ENCODE measurements at regions not wholly inside any gene's neighbourhood (a gene's known extent, or its start where the extent isn't known, plus 50 kb on each side); places are given as distances from the start of the nearest gene placed in this dataset.

DNA sequence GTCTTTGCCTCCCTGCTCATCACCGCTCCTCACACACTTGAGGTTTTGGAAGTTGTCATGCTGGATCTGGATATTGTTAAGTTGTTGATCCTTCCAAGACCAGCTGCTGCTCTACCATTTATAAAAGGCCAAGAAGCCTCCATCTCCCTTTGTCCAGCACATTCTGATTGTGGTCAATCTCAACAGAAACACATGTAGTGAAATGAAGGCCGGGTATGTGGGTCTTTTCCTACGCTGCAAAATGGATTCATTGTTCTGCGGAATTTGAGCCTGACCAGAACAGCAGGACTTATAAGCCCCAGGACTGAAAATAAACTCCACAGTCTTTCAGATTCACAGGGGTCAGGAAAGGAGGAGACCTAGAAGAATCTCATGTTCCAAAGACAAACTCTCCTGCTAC, 238.4 kb downstream of the CMPK2 start:
- no peaks in the 10 kb centered on the region for H3K79me2 ChIP-seq (ENCODE audit: low read length)
- no peaks in the 10 kb centered on the region for H4K20me1 ChIP-seq (ENCODE audit: low read length)
- H2AFZ ChIP-seq (ENCODE audit: low read length) = no peak overlapping the region
- BruUV-seq (replicated peaks) = no TSS peak
- H3K36me3 ChIP-seq (ENCODE audit: low read depth, low read length) = no peaks in the 10 kb centered on the region
- ChIA-PET POLR2A (ENCODE audit: unreplicated experiment) (no interaction called here), CTCF (no interaction called here)
- DNase-seq (no peak), ATAC-seq (no peak)
- no peaks in the 10 kb centered on the region for H3K9me2 ChIP-seq (replicated peaks; ENCODE audit: low read length)
- H3K27ac ChIP-seq (ENCODE audit: low read length) = no peak overlapping the region
- H3F3A ChIP-seq (ENCODE audit: low read length, unreplicated experiment) = no peaks in the 10 kb centered on the region
- intact Hi-C loops (cut with micrococcal nuclease) = no loop called here
- H3K4me3 ChIP-seq (ENCODE audit: low read length) = no peak overlapping the region
- H3K4me1 ChIP-seq (ENCODE audit: insufficient read depth, low read length) = no peaks in the 10 kb centered on the region
- no peak overlapping the region for H3K4me2 ChIP-seq (ENCODE audit: low read length)
- TF ChIP-seq EZH2phosphoT487 (IDR thresholded peaks at IDR 0.05; ENCODE audit: borderline replicate concordance, low read length) (no peak), EZH2 (IDR thresholded peaks at IDR 0.05; ENCODE audit: low read length, unreplicated experiment) (no peak)
- TF ChIP-seq, protein P1, sequence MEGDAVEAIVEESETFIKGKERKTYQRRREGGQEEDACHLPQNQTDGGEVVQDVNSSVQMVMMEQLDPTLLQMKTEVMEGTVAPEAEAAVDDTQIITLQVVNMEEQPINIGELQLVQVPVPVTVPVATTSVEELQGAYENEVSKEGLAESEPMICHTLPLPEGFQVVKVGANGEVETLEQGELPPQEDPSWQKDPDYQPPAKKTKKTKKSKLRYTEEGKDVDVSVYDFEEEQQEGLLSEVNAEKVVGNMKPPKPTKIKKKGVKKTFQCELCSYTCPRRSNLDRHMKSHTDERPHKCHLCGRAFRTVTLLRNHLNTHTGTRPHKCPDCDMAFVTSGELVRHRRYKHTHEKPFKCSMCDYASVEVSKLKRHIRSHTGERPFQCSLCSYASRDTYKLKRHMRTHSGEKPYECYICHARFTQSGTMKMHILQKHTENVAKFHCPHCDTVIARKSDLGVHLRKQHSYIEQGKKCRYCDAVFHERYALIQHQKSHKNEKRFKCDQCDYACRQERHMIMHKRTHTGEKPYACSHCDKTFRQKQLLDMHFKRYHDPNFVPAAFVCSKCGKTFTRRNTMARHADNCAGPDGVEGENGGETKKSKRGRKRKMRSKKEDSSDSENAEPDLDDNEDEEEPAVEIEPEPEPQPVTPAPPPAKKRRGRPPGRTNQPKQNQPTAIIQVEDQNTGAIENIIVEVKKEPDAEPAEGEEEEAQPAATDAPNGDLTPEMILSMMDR (conservative IDR thresholded peaks at IDR 0.05; ENCODE audit: low read depth, low read length) = no peak
- no peaks in the 10 kb centered on the region; the same call in 1 of the 2 replicates for H3K9me3 ChIP-seq (ENCODE audit: low read length)
- no peak overlapping the region for H3K9ac ChIP-seq (ENCODE audit: low read length)
- H3K27me3 ChIP-seq (ENCODE audit: low read length) = peaks cover 24% of the 10 kb centered on the region

DNA sequence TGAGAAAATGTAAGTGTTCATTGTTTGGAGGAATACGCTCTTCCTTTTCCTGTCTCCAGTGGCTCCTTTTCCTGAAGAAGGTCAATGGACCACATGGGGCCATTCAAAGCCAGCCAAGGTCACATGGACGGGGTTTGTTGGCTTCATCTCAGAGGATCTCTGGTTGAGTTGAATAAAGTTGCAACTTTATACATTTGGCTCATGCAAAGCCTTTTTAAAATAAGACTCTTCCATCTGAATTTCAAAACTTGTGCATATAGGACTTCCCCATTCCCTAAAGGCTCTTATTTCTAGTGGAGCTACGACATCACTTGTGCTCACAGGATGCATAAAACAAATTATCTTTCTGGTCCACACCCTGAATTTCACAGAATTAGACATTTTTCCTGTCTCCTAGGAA, 235.5 kb downstream of the CMPK2 start:
- no peak for ATAC-seq
- intact Hi-C loops (cut with micrococcal nuclease) = no loop called here

DNA sequence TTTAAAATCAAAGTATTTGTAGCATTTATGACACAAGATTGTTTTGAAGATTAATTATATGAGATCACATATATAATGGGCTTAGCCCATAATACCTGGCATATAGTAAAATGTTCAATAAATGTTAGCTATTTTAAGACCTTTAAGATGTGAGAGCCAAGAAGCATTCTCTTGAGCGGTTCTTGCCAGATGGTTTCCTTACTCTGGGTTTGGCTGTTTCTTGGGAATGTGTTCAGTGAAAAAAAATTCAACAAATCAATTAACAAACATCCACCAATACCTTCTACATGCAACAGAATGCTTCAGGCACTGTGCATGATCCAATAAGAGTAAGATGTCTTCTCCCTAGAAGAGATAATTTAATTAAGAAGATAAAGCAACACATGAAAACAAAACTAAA, 230.4 kb downstream of the CMPK2 start:
- Histone ChIP-seq H3K4me2 (ENCODE audit: low read length) (no peak overlapping the region), H3K9me2 (replicated peaks; ENCODE audit: low read length) (no peaks in the 10 kb centered on the region), H3K9me3 (ENCODE audit: low read length) (no peaks in the 10 kb centered on the region), H3K4me1 (ENCODE audit: insufficient read depth, low read length) (no peaks in the 10 kb centered on the region), H3K4me3 (ENCODE audit: low read length) (no peak overlapping the region), H3K79me2 (ENCODE audit: low read length) (no peaks in the 10 kb centered on the region), H4K20me1 (ENCODE audit: low read length) (no peaks in the 10 kb centered on the region), H3K27me3 (ENCODE audit: low read length) (no peaks in the 10 kb centered on the region), H3K9ac (ENCODE audit: low read length) (no peak overlapping the region), H3K36me3 (ENCODE audit: low read depth, low read length) (no peaks in the 10 kb centered on the region), H2AFZ (ENCODE audit: low read length) (no peak overlapping the region), H3K27ac (ENCODE audit: low read length) (no peak overlapping the region), H3F3A (ENCODE audit: low read length, unreplicated experiment) (no peaks in the 10 kb centered on the region)
- ATAC-seq (no peak), DNase-seq (no peak)
- intact Hi-C loops (cut with micrococcal nuclease) = no loop called here
- POLR2A ChIA-PET (ENCODE audit: unreplicated experiment) = no interaction called here
- TF ChIP-seq, protein P1 (conservative IDR thresholded peaks at IDR 0.05; ENCODE audit: low read depth, low read length) = no peak
- no peak for TF ChIP-seq EZH2 (IDR thresholded peaks at IDR 0.05; ENCODE audit: low read length, unreplicated experiment)
- TF ChIP-seq EZH2phosphoT487 (IDR thresholded peaks at IDR 0.05; ENCODE audit: borderline replicate concordance, low read length) = no peak
- CTCF ChIA-PET = no interaction called here
- no TSS peak for BruUV-seq (replicated peaks)

More for the DNA sequence above, 235.5 kb downstream of the CMPK2 start:
- Histone ChIP-seq H3K27ac (ENCODE audit: low read length) (no peak overlapping the region), H3K9me2 (replicated peaks; ENCODE audit: low read length) (no peaks in the 10 kb centered on the region), H3K27me3 (ENCODE audit: low read length) (peaks cover 23% of the 10 kb centered on the region), H3K4me1 (ENCODE audit: insufficient read depth, low read length) (no peaks in the 10 kb centered on the region), H3K4me2 (ENCODE audit: low read length) (no peak overlapping the region), H2AFZ (ENCODE audit: low read length) (no peak overlapping the region), H3F3A (ENCODE audit: low read length, unreplicated experiment) (no peaks in the 10 kb centered on the region), H3K79me2 (ENCODE audit: low read length) (no peaks in the 10 kb centered on the region), H4K20me1 (ENCODE audit: low read length) (no peaks in the 10 kb centered on the region), H3K4me3 (ENCODE audit: low read length) (no peak overlapping the region), H3K36me3 (ENCODE audit: low read depth, low read length) (no peaks in the 10 kb centered on the region), H3K9me3 (ENCODE audit: low read length) (no peaks in the 10 kb centered on the region; the same call in 1 of the 2 replicates), H3K9ac (ENCODE audit: low read length) (no peak overlapping the region)
- ChIA-PET POLR2A (ENCODE audit: unreplicated experiment) (no interaction called here), CTCF (no interaction called here)
- TF ChIP-seq, protein P1 (conservative IDR thresholded peaks at IDR 0.05; ENCODE audit: low read depth, low read length) = no peak
- TF ChIP-seq EZH2 (IDR thresholded peaks at IDR 0.05; ENCODE audit: low read length, unreplicated experiment) (no peak), EZH2phosphoT487 (IDR thresholded peaks at IDR 0.05; ENCODE audit: borderline replicate concordance, low read length) (no peak)
- no TSS peak for BruUV-seq (replicated peaks)
- DNase-seq = no peak
